Iris pigment epithelial cell (primary cell): ENCODE measurements at regions not wholly inside any gene's neighbourhood (a gene's known extent, or its start where the extent isn't known, plus 50 kb on each side); places are given as distances from the start of the nearest gene placed in this dataset.

Experiments used
- DNase-seq: peaks from one replicate; pipeline ENCODE4 v3.0.0-alpha.2; 2011; ENCODE audit warnings: low read depth

DNA sequence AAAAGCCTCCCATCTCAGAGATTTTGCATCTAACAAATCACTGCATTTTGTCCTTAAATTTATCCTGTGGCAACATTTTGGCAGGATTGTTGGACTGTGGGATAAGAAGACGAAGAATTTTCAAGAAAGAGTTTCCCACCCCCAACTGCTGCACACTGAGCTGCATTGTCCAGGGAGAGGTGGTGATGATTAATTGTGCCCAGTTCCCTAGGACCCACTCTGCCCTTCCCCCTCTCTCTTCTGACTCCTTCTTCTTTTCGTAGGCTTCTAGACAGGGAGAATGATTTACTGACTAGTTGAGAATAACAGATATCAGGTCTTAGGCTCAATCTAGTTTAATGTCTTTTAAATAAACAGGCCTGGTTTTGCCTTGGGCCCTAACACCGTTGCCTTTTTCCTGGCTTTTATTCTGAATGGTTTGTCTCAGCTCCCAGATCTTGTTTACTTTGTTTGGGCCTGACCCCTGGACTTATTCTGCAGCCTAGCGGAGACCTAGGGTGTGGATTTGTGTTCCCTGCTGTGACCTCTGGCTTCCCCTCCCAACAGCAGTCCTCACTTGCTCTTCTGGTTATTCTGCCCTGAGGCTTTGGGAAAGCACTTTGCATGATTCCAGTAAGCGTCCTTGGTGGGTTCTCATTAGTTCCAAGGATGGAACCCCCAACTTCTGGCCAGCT lies 233.3 kb downstream of the INSIG2 start:
- DNase-seq: no peak

GRCh38 chr2:118320658-118321057 lies 232.4 kb downstream of the INSIG2 start:
- DNase-seq: no peak

- DNase-seq: no peak
These were observed 231.9 kb downstream of the INSIG2 start for GRCh38 chr2:118320196-118320595.

- no peak for DNase-seq
These were observed 231.0 kb downstream of the INSIG2 start for GRCh38 chr2:118319271-118319684.

DNA sequence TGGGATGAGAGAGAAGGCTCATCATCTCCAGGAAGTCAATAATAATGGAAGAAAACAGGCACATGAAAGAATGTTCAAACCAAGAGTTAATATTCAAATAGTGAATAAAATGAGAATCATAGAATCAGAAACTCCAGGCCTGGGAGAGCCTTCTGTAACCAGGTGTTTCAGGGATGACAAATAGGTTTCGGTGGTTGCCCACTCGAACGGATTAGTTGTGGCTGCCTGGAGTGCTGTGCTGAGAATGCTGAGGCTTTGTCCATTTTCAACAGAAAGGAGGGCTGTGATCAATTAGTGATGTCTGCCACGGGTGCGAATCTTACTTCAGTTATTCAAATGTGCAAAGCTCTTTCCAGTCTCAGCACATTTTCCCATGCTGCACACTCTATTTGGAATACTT lies 227.3 kb downstream of the INSIG2 start:
- DNase-seq: no peak

- no peak for DNase-seq
These were observed 224.9 kb downstream of the INSIG2 start for GRCh38 chr2:118312969-118313756.

- DNase-seq: no peak
These were observed 222.6 kb downstream of the INSIG2 start for GRCh38 chr2:118310681-118311429.

DNA sequence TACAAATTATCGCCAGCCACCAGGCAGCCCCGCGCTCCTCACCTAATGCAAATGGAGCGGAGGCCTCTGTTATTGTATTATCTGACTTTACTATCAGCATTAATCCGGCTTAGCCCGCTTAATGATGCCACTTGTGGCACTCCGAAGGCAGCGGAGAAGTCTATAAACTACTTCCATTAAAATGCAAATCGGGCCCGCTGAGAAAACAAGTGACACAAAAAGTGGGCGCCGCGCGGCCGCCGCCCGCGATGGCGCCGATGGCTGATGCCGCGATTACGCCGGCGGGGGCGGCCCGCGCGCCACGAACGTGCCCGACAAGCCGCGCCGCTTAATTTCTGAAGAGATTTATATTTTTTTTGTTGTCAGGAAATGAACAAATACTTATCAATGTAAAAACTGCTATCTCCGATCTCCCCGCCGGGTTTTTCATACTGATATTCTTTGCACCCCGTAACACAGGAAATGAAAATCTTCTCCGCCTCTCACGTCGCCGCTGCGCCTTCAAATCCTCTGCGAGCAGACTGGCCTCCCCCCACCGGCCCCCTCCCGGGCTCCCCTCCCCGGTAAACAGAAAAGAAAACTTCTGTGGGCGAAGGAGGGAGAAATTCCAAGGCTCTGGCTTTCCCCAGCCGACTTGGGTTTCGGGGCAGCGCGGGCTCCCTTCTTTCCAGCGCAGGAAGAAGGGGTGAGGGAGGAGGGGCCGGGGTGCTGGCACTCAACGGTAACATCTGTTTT lies 221.8 kb downstream of the INSIG2 start:
- peak; percentile 45 for DNase-seq

- DNase-seq: no peak
These were observed 221.1 kb downstream of the INSIG2 start for GRCh38 chr2:118309257-118309945.

- no peak for DNase-seq
These were observed 219.6 kb downstream of the INSIG2 start for GRCh38 chr2:118307864-118308263.

DNA sequence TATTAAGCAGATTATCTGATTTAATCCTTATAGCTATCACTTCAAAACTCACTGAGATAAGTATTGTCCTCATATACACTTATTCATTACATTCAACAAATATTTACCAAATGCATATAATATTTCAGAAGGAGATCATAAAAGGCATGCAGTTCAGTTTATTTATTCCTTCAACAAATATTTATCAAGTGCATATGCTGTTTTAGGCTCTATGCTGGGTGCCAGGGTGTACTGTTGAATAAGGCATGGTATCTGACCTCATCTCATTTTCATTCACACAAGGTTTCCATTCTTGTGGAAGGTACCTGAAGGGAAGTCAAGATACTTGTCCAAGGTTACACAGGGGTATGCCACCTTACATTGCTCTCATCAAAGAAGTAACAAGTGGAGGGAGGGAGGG lies 213.0 kb downstream of the INSIG2 start:
- no peak for DNase-seq

DNA sequence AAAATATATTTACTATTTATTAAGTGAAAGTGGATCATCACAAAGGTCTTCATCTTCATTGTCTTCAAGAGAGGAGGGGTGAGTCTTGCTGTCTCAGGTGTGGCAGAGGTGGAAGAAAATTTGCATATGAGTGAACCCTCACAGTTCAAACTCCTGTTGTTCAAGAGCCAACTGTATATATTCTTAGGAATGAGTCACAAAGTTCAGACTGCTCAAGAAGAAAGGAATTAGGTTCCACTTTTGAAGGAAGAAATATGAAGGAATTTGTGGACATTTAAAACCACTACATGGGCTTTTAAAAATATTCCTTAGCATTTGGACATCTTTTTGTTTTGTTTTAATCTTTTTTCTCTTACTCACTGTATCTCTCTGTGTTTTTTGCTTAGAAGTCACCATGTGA lies 212.6 kb downstream of the INSIG2 start:
- DNase-seq: no peak

GRCh38 chr2:118296663-118297062 lies 208.4 kb downstream of the INSIG2 start:
- no peak for DNase-seq

DNA sequence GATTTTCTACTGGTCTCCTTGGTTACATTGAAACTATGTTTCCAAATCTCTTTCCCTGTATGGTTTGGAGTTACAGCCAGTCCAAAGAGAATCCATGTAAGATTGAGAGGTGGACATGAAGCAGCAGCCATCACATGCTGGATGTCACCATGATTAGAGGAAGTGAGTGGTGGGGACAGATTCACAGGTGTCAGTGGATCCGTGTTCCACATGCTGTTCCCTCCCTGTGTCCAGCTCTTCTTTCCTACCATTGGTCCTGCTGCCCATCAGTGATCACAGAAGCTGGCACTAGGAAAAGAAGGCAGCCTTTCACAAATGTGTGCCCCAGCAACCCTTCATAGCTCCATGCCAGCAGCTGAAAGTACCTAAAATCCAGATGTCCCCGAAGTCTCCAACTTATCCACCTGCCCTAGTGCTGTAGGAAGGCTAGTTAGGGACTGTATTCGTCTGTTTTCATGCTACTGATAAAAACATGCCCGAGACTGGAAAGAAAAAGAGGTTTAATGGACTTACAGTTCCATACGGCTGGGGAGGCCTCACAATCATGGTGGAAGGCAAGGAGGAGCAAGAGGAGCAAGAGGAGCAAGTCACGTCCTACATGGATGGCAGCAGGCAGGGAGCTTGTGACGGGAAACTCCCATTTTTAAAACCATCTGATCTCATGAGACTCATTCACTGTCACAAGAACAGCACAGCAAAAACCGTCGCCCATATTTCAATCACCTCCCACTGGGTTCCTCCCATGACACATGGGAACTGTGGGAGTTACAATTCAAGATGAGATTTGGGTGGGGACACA lies 207.5 kb downstream of the INSIG2 start:
- DNase-seq: no peak

DNA sequence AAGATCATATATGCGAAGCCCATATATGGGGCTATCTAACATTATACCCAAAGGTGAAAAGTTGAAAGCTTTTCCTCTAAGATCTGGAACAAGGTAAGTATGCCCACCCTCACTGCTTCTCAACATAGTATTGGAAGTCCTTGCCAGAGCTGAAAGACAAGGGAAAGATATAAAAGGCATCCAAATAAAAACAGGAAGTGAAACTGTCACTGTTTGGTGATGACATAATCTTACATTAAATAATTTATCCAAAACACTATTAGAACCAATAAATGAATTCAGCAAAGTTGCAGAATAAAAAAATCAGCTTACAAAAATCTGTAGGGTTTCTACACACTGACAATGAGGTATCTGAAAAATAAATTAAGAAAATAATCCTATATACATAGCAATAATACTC lies 205.8 kb downstream of the INSIG2 start:
- no peak for DNase-seq

DNA sequence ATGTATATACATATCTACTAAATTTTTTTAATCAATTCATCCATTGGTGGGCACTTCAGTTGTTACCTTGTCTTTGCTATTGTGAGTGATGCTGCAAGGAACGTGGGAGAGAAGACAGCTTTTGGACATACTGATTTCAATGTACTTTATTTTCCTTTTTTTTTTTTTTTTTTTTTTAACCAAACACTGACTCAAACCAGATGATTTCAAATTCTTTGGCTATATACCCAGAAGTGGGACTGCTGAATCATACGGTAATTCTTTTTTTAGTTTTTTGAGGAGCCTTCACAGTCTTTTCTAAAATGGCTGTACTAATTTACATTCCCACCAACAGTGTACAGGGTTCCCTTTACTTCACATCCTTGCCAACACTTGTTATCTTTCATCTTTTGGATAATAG lies 204.7 kb downstream of the INSIG2 start:
- DNase-seq: no peak

DNA sequence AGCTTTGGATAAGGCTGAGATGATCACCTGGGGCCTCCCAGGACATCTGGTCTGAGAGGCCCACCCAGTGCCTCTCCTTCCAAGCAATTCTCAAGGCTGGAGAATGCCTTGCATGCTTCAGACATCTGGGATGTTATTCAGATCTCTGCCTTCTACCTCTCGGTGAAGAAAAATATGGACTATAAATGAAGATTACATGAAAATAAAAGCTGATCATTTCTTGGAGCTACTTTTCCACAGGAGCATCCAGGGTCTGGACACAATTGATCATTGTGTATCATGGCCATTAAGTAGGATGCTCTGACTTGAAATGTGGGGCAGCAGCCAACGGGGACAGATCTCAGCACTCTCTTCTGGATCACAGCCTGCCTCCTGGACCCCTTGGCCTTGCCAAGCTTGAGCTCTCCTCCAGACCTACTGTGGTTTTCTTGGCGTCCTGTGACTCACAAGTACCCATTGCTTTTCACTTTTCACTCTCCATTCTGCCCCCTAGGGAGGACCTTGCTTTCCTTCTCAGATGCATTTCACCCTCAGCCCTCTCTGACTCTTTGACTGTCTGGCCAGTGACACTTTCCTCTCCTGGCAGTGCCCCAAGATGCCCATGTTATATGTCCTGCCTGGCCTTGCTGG lies 203.1 kb downstream of the INSIG2 start:
- no peak for DNase-seq

DNA sequence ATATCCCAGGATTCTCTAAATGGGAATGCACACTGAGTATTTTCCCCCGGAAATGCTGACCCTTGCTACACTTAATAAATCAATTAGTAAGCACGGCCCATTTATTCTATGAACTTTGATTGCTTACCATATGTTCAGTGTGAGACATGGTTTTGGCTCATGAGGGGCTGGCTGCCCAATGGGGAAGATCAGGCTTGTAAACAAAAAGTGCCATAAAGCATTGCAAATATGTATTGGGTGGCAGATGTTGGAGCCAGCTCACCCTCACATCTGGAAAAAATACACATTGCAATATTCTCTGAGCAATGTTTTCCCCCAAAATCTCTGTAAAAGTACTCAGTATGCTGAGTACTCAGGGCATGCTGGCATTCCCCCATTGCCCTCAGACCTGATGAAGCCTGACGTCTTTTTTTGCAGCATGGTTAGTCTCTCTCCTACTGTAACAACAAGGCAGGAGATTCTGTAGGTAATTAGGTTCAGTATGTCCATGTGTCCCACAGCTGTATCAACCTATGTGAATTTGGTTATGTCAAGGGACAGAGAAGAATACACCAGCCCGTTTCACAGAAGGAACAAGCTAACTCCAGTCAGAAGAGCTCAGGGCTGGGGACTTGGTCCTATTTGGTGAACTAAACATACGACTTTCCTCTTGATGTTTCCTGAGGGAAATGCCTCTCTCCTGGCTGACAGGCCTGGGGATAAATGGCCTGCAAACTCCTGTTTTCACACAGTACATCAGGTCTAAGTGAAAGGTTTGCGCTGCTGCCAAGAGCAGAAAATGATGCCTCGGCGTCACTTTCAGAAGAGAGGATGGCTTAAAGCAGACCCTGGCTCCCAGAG lies 202.4 kb downstream of the INSIG2 start:
- DNase-seq: no peak

- DNase-seq: no peak
These were observed 190.7 kb downstream of the INSIG2 start for GRCh38 chr2:118279005-118279404.
